Suppressor macrophage treated with lipopolysaccharide for 1 hour (primary cell): ENCODE measurements at regions not wholly inside any gene's neighbourhood (a gene's known extent, or its start where the extent isn't known, plus 50 kb on each side); places are given as distances from the start of the nearest gene placed in this dataset.

Experiments
- DNase-seq, 3 donors: peaks; one replicate each; pipeline ENCODE4 v3.0.0-alpha.2; 2020 to 2022

GRCh38 chr20:43799150-43799711 is 72.4 kb upstream of the GTSF1L start:
- DNase-seq: peak; percentile 13 to 32 (median 22)

GRCh38 chr20:43798291-43799149 is 71.7 kb upstream of the GTSF1L start:
- DNase-seq: no peak

DNA sequence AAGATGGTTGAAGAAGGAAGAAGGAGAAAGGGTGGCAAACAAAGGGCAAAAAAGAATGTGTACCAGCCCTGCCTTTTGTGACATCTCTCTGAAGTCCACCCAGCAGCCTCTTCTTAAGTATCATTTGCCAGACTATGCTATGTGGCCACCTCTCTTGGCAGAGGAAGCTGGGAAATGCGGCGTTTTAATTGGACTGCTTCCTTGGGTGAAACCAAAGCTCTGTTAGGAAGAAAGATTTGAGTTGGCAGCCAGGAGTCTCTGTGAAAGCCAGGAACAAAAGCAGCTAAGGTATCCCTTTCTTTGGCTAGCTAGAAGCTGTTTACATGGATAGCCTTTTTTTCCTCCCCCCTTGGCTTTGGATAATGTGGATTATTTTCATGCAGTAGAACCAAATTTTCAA is 67.5 kb upstream of the GTSF1L start:
- no peak for DNase-seq

- DNase-seq: no peak
Observed at GRCh38 chr20:43789593-43789992, 62.8 kb upstream of the GTSF1L start.

GRCh38 chr20:43787937-43788336 is 61.1 kb upstream of the GTSF1L start:
- no peak for DNase-seq

DNA sequence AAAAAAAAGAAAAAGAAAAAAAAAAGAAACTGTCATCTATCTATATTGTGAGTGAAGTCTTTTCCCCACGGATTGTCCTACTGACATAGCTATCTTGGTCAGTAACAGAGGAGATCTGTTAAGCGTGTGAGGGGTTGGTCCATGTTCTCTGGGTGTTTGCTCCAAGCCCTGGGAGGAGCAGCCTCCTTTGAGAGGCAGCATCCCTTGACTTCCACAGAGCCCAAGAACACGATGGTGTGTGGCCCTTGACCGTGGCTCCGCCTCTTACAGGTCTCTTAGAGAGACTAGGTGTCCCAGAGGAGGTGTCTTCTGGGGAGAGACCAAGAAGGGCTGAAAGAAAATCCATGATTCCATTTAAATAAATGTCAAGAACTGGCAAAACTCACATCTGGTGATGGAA is 60.1 kb upstream of the GTSF1L start:
- no peak for DNase-seq

- no peak for DNase-seq
Observed at GRCh38 chr20:43781215-43781614, 54.4 kb upstream of the GTSF1L start.

DNA sequence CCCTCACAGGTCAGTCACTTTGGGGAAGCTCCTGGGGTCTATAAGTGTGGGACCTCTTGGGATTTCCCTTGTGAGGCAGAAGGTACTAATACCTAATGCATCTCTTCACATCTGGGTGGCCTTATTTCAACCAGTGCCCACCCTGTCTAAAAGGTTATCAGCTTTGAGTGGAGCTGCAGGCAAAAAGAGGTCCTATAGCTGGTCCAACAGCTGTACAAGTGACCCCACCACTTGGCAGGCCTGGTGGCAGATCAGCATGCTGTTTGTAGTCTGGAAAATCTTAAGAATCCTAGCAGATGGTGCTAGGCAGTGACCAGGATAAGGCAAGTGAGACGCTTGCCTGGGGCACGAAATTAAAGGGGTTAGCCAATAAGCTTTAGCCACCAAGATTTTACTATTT is 51.6 kb upstream of the GTSF1L start:
- no peak for DNase-seq

DNA sequence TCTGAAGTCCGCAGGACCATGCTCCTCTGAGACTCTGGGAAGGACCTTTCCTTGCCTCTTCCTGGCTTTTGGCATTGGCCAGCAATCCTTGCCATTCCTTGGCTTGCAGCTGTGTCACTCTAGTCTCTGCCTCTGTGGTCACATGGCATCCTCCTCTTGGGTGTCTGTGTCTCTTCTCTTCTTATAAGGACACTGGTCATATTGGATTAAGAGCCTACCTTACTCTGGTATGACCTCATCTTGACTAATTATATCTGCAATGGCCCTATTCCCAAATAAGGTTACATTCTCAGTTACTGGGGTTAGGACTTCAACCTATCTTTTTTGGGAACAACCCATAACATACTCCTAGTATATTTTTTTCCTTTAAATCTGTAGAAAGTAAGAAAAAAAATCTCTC is 49.9 kb upstream of the GTSF1L start:
- DNase-seq: no peak
